NT2/D1 (cell line): ENCODE measurements at regions not wholly inside any gene's neighbourhood (a gene's known extent, or its start where the extent isn't known, plus 50 kb on each side); places are given as distances from the start of the nearest gene placed in this dataset.

Experiments used
- YY1 ChIP-seq: IDR thresholded peaks from 2 replicates; pipeline ENCODE4 v1.6.1; 2011; ENCODE audit not compliant: insufficient read length, insufficient read depth
- ZNF274 ChIP-seq: IDR thresholded peaks from 2 replicates; pipeline ENCODE4 v1.6.1; 2011; ENCODE audit warnings: mild to moderate bottlenecking, low read depth, low read length

DNA sequence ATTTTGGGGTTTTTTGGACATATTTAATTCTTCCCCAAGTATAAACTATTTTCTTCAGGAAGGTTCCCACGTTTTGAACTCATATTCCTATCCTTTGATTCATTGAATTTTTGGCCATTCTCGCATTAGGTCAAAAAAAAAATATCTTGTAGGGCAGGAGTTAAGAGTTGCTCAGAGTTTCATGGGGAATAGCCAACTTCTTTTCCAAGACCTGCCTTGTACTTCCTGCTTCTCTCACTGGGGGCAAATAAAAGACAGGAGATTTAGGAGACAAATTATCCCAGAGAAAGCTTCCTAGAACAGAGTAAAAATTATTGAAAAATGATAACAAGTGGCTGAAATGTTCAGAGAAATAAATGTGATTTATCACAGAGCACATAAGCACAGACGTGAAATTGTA is 55.2 kb upstream of the BCL11A start:
- TF ChIP-seq ZNF274 (no peak), YY1 (no peak)
